ACC112 (cell line): ENCODE measurements at regions not wholly inside any gene's neighbourhood (a gene's known extent, or its start where the extent isn't known, plus 50 kb on each side); places are given as distances from the start of the nearest gene placed in this dataset.
A peak's percentile ranks its signal among the peaks of the same experiment; 100 is the strongest.

ENCODE experiments used
- H2AFZ ChIP-seq: fragments of 200-600 bp; sonication (generic); one replicate; pipeline ENCODE4 v1.6.0; 2017; ENCODE audit warnings: antibody characterized with exemption, low read length; ENCODE audit not compliant: unreplicated experiment
- H3K27ac ChIP-seq: fragments of 200-600 bp; sonication (generic); 2 replicates; pipeline ENCODE4 v1.5.1; 2014; ENCODE audit warnings: low read depth, mild to moderate bottlenecking, antibody characterized with exemption, low read length, moderate library complexity
- H3K27me3 ChIP-seq: fragments of 200-600 bp; sonication (generic); 2 replicates; pipeline ENCODE4 v1.6.1; 2014; ENCODE audit warnings: mild to moderate bottlenecking, antibody characterized with exemption, low read length, moderate library complexity, mixed read lengths; ENCODE audit not compliant: insufficient read depth
- H3K36me3 ChIP-seq: fragments of 200-600 bp; sonication (generic); 2 replicates; pipeline ENCODE4 v1.6.1; 2016; ENCODE audit warnings: mild to moderate bottlenecking, antibody characterized with exemption, low read length, moderate library complexity, mixed read lengths; ENCODE audit not compliant: insufficient read depth
- H3K4me1 ChIP-seq: fragments of 200-600 bp; sonication (generic); one replicate; pipeline ENCODE4 v1.6.1; 2016; ENCODE audit warnings: low read length, mixed read lengths; ENCODE audit not compliant: insufficient read depth, unreplicated experiment, control insufficient read depth
- H3K4me3 ChIP-seq: fragments of 200-600 bp; sonication (generic); 2 replicates; pipeline ENCODE4 v1.5.1; 2014; ENCODE audit warnings: mild to moderate bottlenecking, low read depth, low read length
- H3K79me2 ChIP-seq: fragments of 200-600 bp; sonication (generic); one replicate; pipeline ENCODE4 v1.6.0; 2016; ENCODE audit warnings: low read length; ENCODE audit not compliant: control insufficient read depth, unreplicated experiment, insufficient read depth

GRCh38 chr2:55973673-55974072 lies 50.1 kb upstream of the EFEMP1 start:
- Histone ChIP-seq H2AFZ (no peak overlapping the region), H3K79me2 (no peaks in the 10 kb centered on the region), H3K4me1 (no peaks in the 10 kb centered on the region), H3K27ac (no peak overlapping the region), H3K27me3 (no peaks in the 10 kb centered on the region), H3K36me3 (no peaks in the 10 kb centered on the region), H3K4me3 (no peak overlapping the region)

- H3K27ac ChIP-seq, result no peak overlapping the region
- no peaks in the 10 kb centered on the region for H3K79me2 ChIP-seq
- H3K27me3 ChIP-seq, result no peaks in the 10 kb centered on the region
- no peak overlapping the region for H3K4me3 ChIP-seq
- no peaks in the 10 kb centered on the region; the same call in 1 of the 2 replicates for H3K36me3 ChIP-seq
- H2AFZ ChIP-seq, result no peak overlapping the region
- H3K4me1 ChIP-seq, result no peaks in the 10 kb centered on the region
Observed at GRCh38 chr2:55976681-55977080, 53.1 kb upstream of the EFEMP1 start.

- no peaks in the 10 kb centered on the region for H3K27me3 ChIP-seq
- no peak overlapping the region for H3K27ac ChIP-seq
- H3K4me1 ChIP-seq, result peaks cover 19% of the 10 kb centered on the region
- H3K4me3 ChIP-seq, result no peak overlapping the region
- H3K79me2 ChIP-seq, result no peaks in the 10 kb centered on the region
- H2AFZ ChIP-seq, result no peak overlapping the region
- no peaks in the 10 kb centered on the region for H3K36me3 ChIP-seq
Observed at GRCh38 chr2:55985406-55985805, 61.8 kb upstream of the EFEMP1 start.

DNA sequence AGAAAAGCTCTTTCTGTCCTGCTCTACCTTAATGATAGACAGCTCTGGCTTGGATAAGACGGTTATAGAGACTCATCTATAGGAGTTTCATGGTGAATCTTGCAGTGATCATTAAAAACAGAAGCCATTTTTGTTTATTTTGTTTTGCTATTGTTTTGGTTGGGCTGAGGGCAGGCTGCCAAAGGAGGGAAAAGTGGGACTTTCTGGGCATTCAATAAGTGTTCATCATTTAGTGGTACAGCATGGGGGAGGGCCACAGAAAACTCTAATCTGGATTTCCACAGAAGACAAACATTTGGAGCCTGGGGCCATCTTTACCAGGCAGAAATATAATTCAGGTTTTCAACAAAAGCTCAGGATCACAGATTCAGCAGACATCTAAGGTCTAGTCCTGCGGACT lies 62.4 kb upstream of the EFEMP1 start:
- H3K79me2 ChIP-seq, result no peaks in the 10 kb centered on the region
- H3K27me3 ChIP-seq, result no peaks in the 10 kb centered on the region
- no peak overlapping the region for H3K4me3 ChIP-seq
- H2AFZ ChIP-seq, result no peak overlapping the region
- H3K4me1 ChIP-seq, result peaks cover 22% of the 10 kb centered on the region
- H3K36me3 ChIP-seq, result no peaks in the 10 kb centered on the region
- H3K27ac ChIP-seq, result no peak overlapping the region

GRCh38 chr2:55986700-55987440 lies 63.3 kb upstream of the EFEMP1 start:
- H3K27me3 ChIP-seq, result no peaks in the 10 kb centered on the region
- H3K27ac ChIP-seq, result no peak overlapping the region
- no peaks in the 10 kb centered on the region for H3K36me3 ChIP-seq
- H3K4me3 ChIP-seq, result no peak overlapping the region
- peaks cover 31% of the 10 kb centered on the region for H3K4me1 ChIP-seq
- no peak overlapping the region for H2AFZ ChIP-seq
- no peaks in the 10 kb centered on the region for H3K79me2 ChIP-seq

GRCh38 chr2:55989405-55989804 lies 65.8 kb upstream of the EFEMP1 start:
- H3K27ac ChIP-seq, result no peak overlapping the region
- no peak overlapping the region for H2AFZ ChIP-seq

GRCh38 chr2:55992455-55992854 lies 68.9 kb upstream of the EFEMP1 start:
- Histone ChIP-seq H3K4me3 (peak overlapping the region; percentile 30; the same call in 1 of the 2 replicates), H3K36me3 (no peaks in the 10 kb centered on the region), H3K27ac (peak overlapping the region; percentile 96), H2AFZ (no peak overlapping the region), H3K4me1 (peaks cover 54% of the 10 kb centered on the region), H3K27me3 (no peaks in the 10 kb centered on the region), H3K79me2 (no peaks in the 10 kb centered on the region)

More at GRCh38 chr2:55989405-55989804, 65.8 kb upstream of the EFEMP1 start:
- Histone ChIP-seq H3K4me3 (no peak overlapping the region), H3K79me2 (no peaks in the 10 kb centered on the region), H3K27me3 (no peaks in the 10 kb centered on the region), H3K36me3 (no peaks in the 10 kb centered on the region), H3K4me1 (peaks cover 54% of the 10 kb centered on the region)

DNA sequence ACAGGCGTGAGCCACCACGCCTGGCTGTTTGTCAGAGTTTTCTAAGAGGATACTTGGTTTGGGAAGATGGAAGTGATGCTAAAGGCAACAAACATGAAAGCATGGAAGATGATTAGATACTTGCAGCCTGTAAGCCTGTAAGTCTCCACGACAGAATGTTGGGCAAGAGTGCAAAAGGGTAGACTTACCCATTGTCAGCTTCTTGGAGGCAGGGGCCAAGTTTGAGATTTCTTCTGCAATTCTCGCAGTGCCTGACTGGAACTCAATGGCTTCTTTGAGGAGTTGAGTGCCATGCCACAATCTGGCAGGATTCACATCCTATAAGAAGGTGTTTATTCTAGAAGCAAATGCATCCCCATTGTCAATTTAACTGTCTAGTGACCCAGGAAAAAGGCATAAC lies 70.1 kb upstream of the EFEMP1 start:
- Histone ChIP-seq H3K27ac (peak overlapping the region; percentile 96), H3K36me3 (no peaks in the 10 kb centered on the region), H3K79me2 (no peaks in the 10 kb centered on the region), H3K4me1 (peaks cover 64% of the 10 kb centered on the region), H2AFZ (no peak overlapping the region), H3K4me3 (no peak overlapping the region), H3K27me3 (no peaks in the 10 kb centered on the region)

DNA sequence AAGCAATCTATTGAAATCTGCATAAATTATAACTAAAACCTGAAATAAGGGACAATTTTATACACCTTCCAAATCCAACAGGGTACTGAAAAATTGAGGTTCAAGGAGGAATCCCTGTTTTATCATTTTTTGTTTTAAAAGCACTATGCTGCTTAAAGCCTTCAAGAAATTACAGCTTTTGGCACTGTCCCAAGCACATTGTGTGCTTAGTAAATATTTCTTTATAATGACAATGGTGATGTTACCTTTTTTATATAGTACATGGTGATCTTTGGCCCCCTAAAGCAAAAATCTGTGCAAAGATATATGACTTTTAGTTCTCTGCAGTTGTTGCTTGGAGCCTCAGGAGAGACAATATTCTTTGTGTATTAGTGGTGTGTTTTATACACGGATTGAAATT lies 71.6 kb upstream of the EFEMP1 start:
- Histone ChIP-seq H3K36me3 (no peaks in the 10 kb centered on the region), H2AFZ (no peak overlapping the region), H3K27me3 (no peaks in the 10 kb centered on the region), H3K27ac (peak overlapping the region; percentile 96), H3K79me2 (no peaks in the 10 kb centered on the region), H3K4me1 (peaks cover 69% of the 10 kb centered on the region), H3K4me3 (no peak overlapping the region)

DNA sequence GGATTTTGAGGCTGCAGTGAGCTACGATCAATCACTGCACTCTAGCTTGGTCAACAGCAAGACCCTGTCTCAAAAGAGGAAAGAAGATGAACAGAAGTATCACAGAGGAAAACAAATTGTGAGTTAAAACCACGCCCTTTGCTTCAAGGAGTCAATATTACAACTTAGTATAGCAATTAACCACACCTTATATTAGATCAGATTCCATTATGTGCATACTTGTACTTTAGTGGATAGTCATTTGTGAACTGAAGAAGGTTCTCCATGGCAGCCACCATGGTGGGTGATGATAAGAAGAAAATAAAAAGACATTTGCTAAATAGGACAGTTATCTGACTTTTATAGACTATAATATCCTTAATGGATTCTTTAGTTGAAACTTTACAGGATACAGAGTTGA lies 72.3 kb upstream of the EFEMP1 start:
- Histone ChIP-seq H3K27me3 (no peaks in the 10 kb centered on the region), H3K4me3 (no peak overlapping the region), H3K36me3 (no peaks in the 10 kb centered on the region), H3K27ac (no peak overlapping the region), H3K4me1 (peaks cover 67% of the 10 kb centered on the region), H2AFZ (no peak overlapping the region), H3K79me2 (no peaks in the 10 kb centered on the region)

GRCh38 chr2:55999231-55999630 lies 75.6 kb upstream of the EFEMP1 start:
- H3K4me3 ChIP-seq, result no peak overlapping the region

More at GRCh38 chr2:55999231-55999630, 75.6 kb upstream of the EFEMP1 start:
- Histone ChIP-seq H3K36me3 (no peaks in the 10 kb centered on the region), H3K79me2 (no peaks in the 10 kb centered on the region), H3K4me1 (peaks cover 36% of the 10 kb centered on the region), H2AFZ (peak overlapping the region; percentile 81), H3K27ac (0 out of 2 replicates have a peak overlapping the region, but pooled peaks have one; percentile 22), H3K27me3 (no peaks in the 10 kb centered on the region)
